ENCODE measurements at regions not wholly inside any gene's neighbourhood (a gene's known extent, or its start where the extent isn't known, plus 50 kb on each side); places are given as distances from the start of the nearest gene placed in this dataset.
"Not testable (repeated sequence)": the region's sequence is repeated elsewhere in the genome, so short reads cannot be mapped to it uniquely, and the experiment has no call there.

GRCh38 chr19:28539759-28540158 lies 673.2 kb downstream of the UQCRFS1 start:
- no peak overlapping the region for H3K27ac Mint-ChIP-seq (ENCODE audit: unreplicated experiment)
- no peak for TF ChIP-seq CTCF (IDR thresholded peaks at IDR 0.05; ENCODE audit: unreplicated experiment)
- intact Hi-C loops (cut with micrococcal nuclease; ENCODE audit: unreplicated experiment), result no loop called here
- H3K4me3 Mint-ChIP-seq (ENCODE audit: low read depth, unreplicated experiment), result no peak overlapping the region
- H3K4me1 Mint-ChIP-seq (ENCODE audit: low read depth, unreplicated experiment), result no peaks in the 10 kb centered on the region
- no peaks in the 10 kb centered on the region for H3K9me3 Mint-ChIP-seq (ENCODE audit: low read depth, unreplicated experiment)
- H3K27me3 Mint-ChIP-seq (ENCODE audit: unreplicated experiment), result no peaks in the 10 kb centered on the region
- CTCF ChIA-PET, result no interaction called here
- H3K36me3 Mint-ChIP-seq (ENCODE audit: insufficient read depth, unreplicated experiment), result no peaks in the 10 kb centered on the region
- DNase-seq, result no peak
- BruUV-seq (replicated peaks), result no TSS peak

GRCh38 chr19:28538579-28538978 lies 674.4 kb downstream of the UQCRFS1 start:
- intact Hi-C loops (cut with micrococcal nuclease; ENCODE audit: unreplicated experiment); H3K27ac Mint-ChIP-seq (ENCODE audit: unreplicated experiment); CTCF ChIA-PET; H3K9me3 Mint-ChIP-seq (ENCODE audit: low read depth, unreplicated experiment); H3K36me3 Mint-ChIP-seq (ENCODE audit: insufficient read depth, unreplicated experiment); H3K27me3 Mint-ChIP-seq (ENCODE audit: unreplicated experiment); BruUV-seq (replicated peaks); DNase-seq; H3K4me3 Mint-ChIP-seq (ENCODE audit: low read depth, unreplicated experiment); H3K4me1 Mint-ChIP-seq (ENCODE audit: low read depth, unreplicated experiment): not testable (repeated sequence)

- Mint-ChIP-seq H3K4me3 (ENCODE audit: low read depth, unreplicated experiment) (no peak overlapping the region), H3K4me1 (ENCODE audit: low read depth, unreplicated experiment) (no peaks in the 10 kb centered on the region), H3K27me3 (ENCODE audit: unreplicated experiment) (no peaks in the 10 kb centered on the region), H3K36me3 (ENCODE audit: insufficient read depth, unreplicated experiment) (no peaks in the 10 kb centered on the region), H3K9me3 (ENCODE audit: low read depth, unreplicated experiment) (no peaks in the 10 kb centered on the region), H3K27ac (ENCODE audit: unreplicated experiment) (no peak overlapping the region)
- BruUV-seq (replicated peaks), result no TSS peak
- intact Hi-C loops (cut with micrococcal nuclease; ENCODE audit: unreplicated experiment), result loop anchor here (2.0 kb wide), 1 partner anchor 39 kb away; no protein-coding TSS in a partner anchor
- no peak for TF ChIP-seq CTCF (IDR thresholded peaks at IDR 0.05; ENCODE audit: unreplicated experiment)
- CTCF ChIA-PET, result no interaction called here
- DNase-seq, result no peak
These were observed 675.1 kb downstream of the UQCRFS1 start for GRCh38 chr19:28537896-28538295.

- no peaks in the 10 kb centered on the region for H3K36me3 Mint-ChIP-seq (ENCODE audit: insufficient read depth, unreplicated experiment)
- CTCF ChIA-PET, result no interaction called here
- no peak overlapping the region for H3K4me3 Mint-ChIP-seq (ENCODE audit: low read depth, unreplicated experiment)
- no peak overlapping the region for H3K27ac Mint-ChIP-seq (ENCODE audit: unreplicated experiment)
- intact Hi-C loops (cut with micrococcal nuclease; ENCODE audit: unreplicated experiment), result loop anchor here (2.0 kb wide), 1 partner anchor 38 kb away; no protein-coding TSS in a partner anchor
- no peaks in the 10 kb centered on the region for H3K9me3 Mint-ChIP-seq (ENCODE audit: low read depth, unreplicated experiment)
- H3K27me3 Mint-ChIP-seq (ENCODE audit: unreplicated experiment), result no peaks in the 10 kb centered on the region
- BruUV-seq (replicated peaks), result no TSS peak
- TF ChIP-seq CTCF (IDR thresholded peaks at IDR 0.05; ENCODE audit: unreplicated experiment), result no peak
- no peak for DNase-seq
- no peaks in the 10 kb centered on the region for H3K4me1 Mint-ChIP-seq (ENCODE audit: low read depth, unreplicated experiment)
These were observed 675.9 kb downstream of the UQCRFS1 start for GRCh38 chr19:28537079-28537478.

GRCh38 chr19:28535352-28535775 lies 677.6 kb downstream of the UQCRFS1 start:
- no peaks in the 10 kb centered on the region for H3K4me1 Mint-ChIP-seq (ENCODE audit: low read depth, unreplicated experiment)
- DNase-seq, result no peak
- H3K27ac Mint-ChIP-seq (ENCODE audit: unreplicated experiment), result no peak overlapping the region
- TF ChIP-seq CTCF (IDR thresholded peaks at IDR 0.05; ENCODE audit: unreplicated experiment), result no peak
- no peaks in the 10 kb centered on the region for H3K36me3 Mint-ChIP-seq (ENCODE audit: insufficient read depth, unreplicated experiment)
- CTCF ChIA-PET, result no interaction called here
- intact Hi-C loops (cut with micrococcal nuclease; ENCODE audit: unreplicated experiment), result no loop called here
- H3K27me3 Mint-ChIP-seq (ENCODE audit: unreplicated experiment), result no peaks in the 10 kb centered on the region
- no TSS peak for BruUV-seq (replicated peaks)
- no peak overlapping the region for H3K4me3 Mint-ChIP-seq (ENCODE audit: low read depth, unreplicated experiment)
- no peaks in the 10 kb centered on the region for H3K9me3 Mint-ChIP-seq (ENCODE audit: low read depth, unreplicated experiment)

Measured in Calu3 (cell line).